T-helper 2 cell treated with Interferon-gamma antibody and Interleukin-4, amounts not matched to agents 5 μg/mL and 100 μg/mL, for 36 hours (primary cell): ENCODE measurements at regions not wholly inside any gene's neighbourhood (a gene's known extent, or its start where the extent isn't known, plus 50 kb on each side); places are given as distances from the start of the nearest gene placed in this dataset.

Experiments
- DNase-seq: peaks from one replicate; pipeline ENCODE4 v3.0.0; 2021; ENCODE audit warnings: low spot score
- H3K27ac Mint-ChIP-seq: one replicate; pipeline ENCODE4 v1.8.0; 2021; ENCODE audit warnings: mild to moderate bottlenecking, mixed read lengths
- H3K27me3 Mint-ChIP-seq: one replicate; pipeline ENCODE4 v1.8.0; 2021; ENCODE audit warnings: low read depth, mixed read lengths
- H3K36me3 Mint-ChIP-seq: one replicate; pipeline ENCODE4 v1.8.0; 2021; ENCODE audit warnings: low read depth, mixed read lengths
- H3K4me1 Mint-ChIP-seq: one replicate; pipeline ENCODE4 v1.8.0; 2021; ENCODE audit warnings: low read depth, mixed read lengths
- H3K4me3 Mint-ChIP-seq: one replicate; pipeline ENCODE4 v1.8.0; 2022; ENCODE audit warnings: mild to moderate bottlenecking, moderate library complexity, mixed read lengths
- H3K9me3 Mint-ChIP-seq: one replicate; pipeline ENCODE4 v1.8.0; 2021; ENCODE audit warnings: mixed read lengths

- no peaks in the 10 kb centered on the region for H3K4me1 Mint-ChIP-seq
- H3K27ac Mint-ChIP-seq = no peak overlapping the region
- DNase-seq = no peak
- H3K36me3 Mint-ChIP-seq = no peaks in the 10 kb centered on the region
- H3K4me3 Mint-ChIP-seq = no peak overlapping the region
- no peaks in the 10 kb centered on the region for H3K27me3 Mint-ChIP-seq
- H3K9me3 Mint-ChIP-seq = no peaks in the 10 kb centered on the region
Observed at GRCh38 chr5:60267907-60268306, 374.4 kb upstream of the PDE4D start.

- no peaks in the 10 kb centered on the region for H3K9me3 Mint-ChIP-seq
- no peaks in the 10 kb centered on the region for H3K27me3 Mint-ChIP-seq
- no peak overlapping the region for H3K4me3 Mint-ChIP-seq
- no peak overlapping the region for H3K27ac Mint-ChIP-seq
- H3K36me3 Mint-ChIP-seq = no peaks in the 10 kb centered on the region
- H3K4me1 Mint-ChIP-seq = no peaks in the 10 kb centered on the region
- no peak for DNase-seq
Observed at GRCh38 chr5:60263346-60263745, 369.8 kb upstream of the PDE4D start.

GRCh38 chr5:60262576-60263295 is 369.2 kb upstream of the PDE4D start:
- no peak overlapping the region for H3K27ac Mint-ChIP-seq
- H3K27me3 Mint-ChIP-seq = no peaks in the 10 kb centered on the region
- H3K4me3 Mint-ChIP-seq = no peak overlapping the region
- no peaks in the 10 kb centered on the region for H3K9me3 Mint-ChIP-seq
- H3K4me1 Mint-ChIP-seq = no peaks in the 10 kb centered on the region
- DNase-seq = no peak
- no peaks in the 10 kb centered on the region for H3K36me3 Mint-ChIP-seq

GRCh38 chr5:60261732-60262131 is 368.2 kb upstream of the PDE4D start:
- Mint-ChIP-seq H3K9me3 (no peaks in the 10 kb centered on the region), H3K4me1 (no peaks in the 10 kb centered on the region), H3K27ac (no peak overlapping the region), H3K27me3 (no peaks in the 10 kb centered on the region), H3K4me3 (no peak overlapping the region), H3K36me3 (no peaks in the 10 kb centered on the region)
- DNase-seq = no peak

GRCh38 chr5:60260658-60261057 is 367.1 kb upstream of the PDE4D start:
- Mint-ChIP-seq H3K27ac (no peak overlapping the region), H3K4me3 (no peak overlapping the region), H3K4me1 (no peaks in the 10 kb centered on the region), H3K9me3 (no peaks in the 10 kb centered on the region), H3K27me3 (no peaks in the 10 kb centered on the region), H3K36me3 (no peaks in the 10 kb centered on the region)
- no peak for DNase-seq

GRCh38 chr5:60259730-60260129 is 366.2 kb upstream of the PDE4D start:
- Mint-ChIP-seq H3K36me3 (no peaks in the 10 kb centered on the region), H3K9me3 (no peaks in the 10 kb centered on the region), H3K4me1 (no peaks in the 10 kb centered on the region), H3K4me3 (no peak overlapping the region), H3K27ac (no peak overlapping the region), H3K27me3 (no peaks in the 10 kb centered on the region)
- no peak for DNase-seq

GRCh38 chr5:60257596-60258271 is 364.2 kb upstream of the PDE4D start:
- Mint-ChIP-seq H3K4me3 (no peak overlapping the region), H3K27me3 (no peaks in the 10 kb centered on the region), H3K9me3 (no peaks in the 10 kb centered on the region), H3K4me1 (no peaks in the 10 kb centered on the region), H3K27ac (no peak overlapping the region), H3K36me3 (no peaks in the 10 kb centered on the region)
- no peak for DNase-seq

- no peak overlapping the region for H3K27ac Mint-ChIP-seq
- no peaks in the 10 kb centered on the region for H3K36me3 Mint-ChIP-seq
- no peak for DNase-seq
- no peaks in the 10 kb centered on the region for H3K4me1 Mint-ChIP-seq
- H3K4me3 Mint-ChIP-seq = no peak overlapping the region
- no peaks in the 10 kb centered on the region for H3K27me3 Mint-ChIP-seq
- no peaks in the 10 kb centered on the region for H3K9me3 Mint-ChIP-seq
Observed at GRCh38 chr5:60256546-60256945, 363.0 kb upstream of the PDE4D start.

- Mint-ChIP-seq H3K4me3 (no peak overlapping the region), H3K4me1 (no peaks in the 10 kb centered on the region), H3K27me3 (no peaks in the 10 kb centered on the region), H3K9me3 (no peaks in the 10 kb centered on the region), H3K27ac (no peak overlapping the region), H3K36me3 (no peaks in the 10 kb centered on the region)
- no peak for DNase-seq
Observed at GRCh38 chr5:60248901-60249300, 355.4 kb upstream of the PDE4D start.

- no peaks in the 10 kb centered on the region for H3K27me3 Mint-ChIP-seq
- H3K4me3 Mint-ChIP-seq = no peak overlapping the region
- DNase-seq = no peak
- H3K4me1 Mint-ChIP-seq = no peaks in the 10 kb centered on the region
- H3K27ac Mint-ChIP-seq = no peak overlapping the region
- no peaks in the 10 kb centered on the region for H3K36me3 Mint-ChIP-seq
- H3K9me3 Mint-ChIP-seq = no peaks in the 10 kb centered on the region
Observed at GRCh38 chr5:60243713-60244112, 350.2 kb upstream of the PDE4D start.

GRCh38 chr5:60232036-60232795 is 338.7 kb upstream of the PDE4D start:
- Mint-ChIP-seq H3K4me1 (no peaks in the 10 kb centered on the region), H3K27me3 (no peaks in the 10 kb centered on the region), H3K4me3 (no peak overlapping the region), H3K36me3 (no peaks in the 10 kb centered on the region), H3K9me3 (no peaks in the 10 kb centered on the region), H3K27ac (no peak overlapping the region)
- DNase-seq = no peak

GRCh38 chr5:60230456-60230855 is 336.9 kb upstream of the PDE4D start:
- no peaks in the 10 kb centered on the region for H3K4me1 Mint-ChIP-seq
- no peaks in the 10 kb centered on the region for H3K36me3 Mint-ChIP-seq
- DNase-seq = no peak
- no peaks in the 10 kb centered on the region for H3K27me3 Mint-ChIP-seq
- H3K4me3 Mint-ChIP-seq = no peak overlapping the region
- no peaks in the 10 kb centered on the region for H3K9me3 Mint-ChIP-seq
- H3K27ac Mint-ChIP-seq = no peak overlapping the region

- Mint-ChIP-seq H3K27me3 (no peaks in the 10 kb centered on the region), H3K9me3 (no peaks in the 10 kb centered on the region), H3K4me3 (no peak overlapping the region), H3K4me1 (no peaks in the 10 kb centered on the region), H3K27ac (no peak overlapping the region), H3K36me3 (no peaks in the 10 kb centered on the region)
- DNase-seq = no peak
Observed at GRCh38 chr5:60229691-60230185, 336.2 kb upstream of the PDE4D start.

GRCh38 chr5:60228676-60229075 is 335.1 kb upstream of the PDE4D start:
- Mint-ChIP-seq H3K4me3 (no peak overlapping the region), H3K36me3 (no peaks in the 10 kb centered on the region), H3K27ac (no peak overlapping the region), H3K9me3 (no peaks in the 10 kb centered on the region), H3K4me1 (no peaks in the 10 kb centered on the region), H3K27me3 (no peaks in the 10 kb centered on the region)
- DNase-seq = no peak
